Body of pancreas (tissue), 4 donors: ENCODE measurements at regions not wholly inside any gene's neighbourhood (a gene's known extent, or its start where the extent isn't known, plus 50 kb on each side); places are given as distances from the start of the nearest gene placed in this dataset.

ENCODE experiments used
- ATAC-seq: fragments of 150-250 bp; one replicate; pipeline ENCODE4 v1.9.1; 2016
- DNase-seq, 4 donors: peaks; one replicate each; pipeline ENCODE4 v3.0.0-alpha.2; 2019
- H3K27ac ChIP-seq, 4 donors: fragments of 200-600 bp; sonication (generic); 1 replicate in 3 of 4; 2 replicates in 1 of 4; pipeline versions ENCODE4 v1.5.1 to v1.6.1; 2016 to 2019; ENCODE audit warnings: mild to moderate bottlenecking in 1 of 4, mixed read lengths in 1 of 4, moderate library complexity in 1 of 4
- H3K27me3 ChIP-seq, 2 donors: fragments of 200-600 bp; sonication (generic); one replicate each; pipeline ENCODE4 v1.6.0; 2016; ENCODE audit warnings: mild to moderate bottlenecking in 1 of 2
- H3K36me3 ChIP-seq, 2 donors: fragments of 200-600 bp; sonication (generic); replicated peaks in 1 of 2; 2 replicates each; pipeline ENCODE4 v1.5.1; 2016; ENCODE audit warnings: low read depth in 2 of 2; ENCODE audit not compliant: insufficient read depth in 1 of 2
- H3K4me1 ChIP-seq: fragments of 200-600 bp; sonication (generic); one replicate; pipeline ENCODE4 v1.6.0; 2016
- H3K4me3 ChIP-seq, 2 donors: fragments of 200-600 bp; sonication (generic); 1 replicate in 1 of 2; 2 replicates in 1 of 2; pipeline ENCODE4 v1.5.1; 2016 to 2019
- H3K9me3 ChIP-seq, 3 donors: fragments of 200-600 bp; sonication (generic); 1 replicate in 2 of 3; 2 replicates in 1 of 3; pipeline ENCODE4 v1.5.1; 2016
- CTCF ChIP-seq, 7 experiments: fragments of 450-650 bp in 4 of 7; fragments of 200-600 bp in 3 of 7; sonication (generic) in 3 of 7; IDR thresholded peaks; one replicate each; pipeline ENCODE4 v1.5.1; 2016 to 2019; ENCODE audit warnings: antibody characterized with exemption in 7 of 7
- POLR2A ChIP-seq, 3 donors: fragments of 450-650 bp; IDR thresholded peaks; one replicate each; pipeline ENCODE4 v1.6.1; 2016; ENCODE audit warnings: antibody characterized with exemption in 3 of 3, mild to moderate bottlenecking in 2 of 3
- WGBS, 2 donors: methylation state at CpG; one replicate each; pipeline ENCODE4 v1.1.5; 2017; 5-methylcytosine and 5-hydroxymethylcytosine counted together
- intact Hi-C: fragments of 100-400 bp; cut with DNase I; formaldehyde crosslinking; loops from one replicate; pipeline ENCODE4 v1.15.1; 2023

GRCh38 chr7:23887660-23888059 is 177.6 kb downstream of the STK31 start:
- 27 to 36% methylated on average over 2 of the region's 2 CpGs for WGBS, 2 donors
- no peak for DNase-seq
- H3K27me3 ChIP-seq, result no peaks in the 10 kb centered on the region
- H3K9me3 ChIP-seq, result no peaks in the 10 kb centered on the region
- intact Hi-C loops, result no loop called here
- TF ChIP-seq POLR2A (IDR thresholded peaks at IDR 0.05) (no peak), CTCF (IDR thresholded peaks at IDR 0.05) (no peak)
- H3K4me1 ChIP-seq, result no peaks in the 10 kb centered on the region
- no peak for ATAC-seq
- no peaks in the 10 kb centered on the region for H3K36me3 ChIP-seq
- H3K4me3 ChIP-seq, result no peak overlapping the region
- no peak overlapping the region for H3K27ac ChIP-seq

GRCh38 chr7:23888958-23889357 is 178.9 kb downstream of the STK31 start:
- H3K36me3 ChIP-seq, result no peaks in the 10 kb centered on the region

GRCh38 chr7:23889566-23889965 is 179.5 kb downstream of the STK31 start:
- H3K4me1 ChIP-seq, result no peaks in the 10 kb centered on the region
- no peaks in the 10 kb centered on the region for H3K27me3 ChIP-seq
- H3K9me3 ChIP-seq, result no peaks in the 10 kb centered on the region
- no peak overlapping the region for H3K4me3 ChIP-seq
- 88 to 96% methylated on average over 1 of the region's 1 CpG for WGBS, 2 donors
- no peaks in the 10 kb centered on the region for H3K36me3 ChIP-seq
- no peak overlapping the region for H3K27ac ChIP-seq
- DNase-seq, result no peak
- no peak for TF ChIP-seq CTCF (IDR thresholded peaks at IDR 0.05)
- no peak for TF ChIP-seq POLR2A (IDR thresholded peaks at IDR 0.05)
- no peak for ATAC-seq
- intact Hi-C loops, result no loop called here

More at GRCh38 chr7:23888958-23889357, 178.9 kb downstream of the STK31 start:
- no peaks in the 10 kb centered on the region for H3K4me1 ChIP-seq
- 68 to 74% methylated on average over 1 of the region's 1 CpG for WGBS, 2 donors
- intact Hi-C loops, result no loop called here
- no peak overlapping the region for H3K4me3 ChIP-seq
- TF ChIP-seq CTCF (IDR thresholded peaks at IDR 0.05), result no peak
- TF ChIP-seq POLR2A (IDR thresholded peaks at IDR 0.05), result no peak
- ATAC-seq (no peak), DNase-seq (no peak)
- no peaks in the 10 kb centered on the region for H3K27me3 ChIP-seq
- H3K9me3 ChIP-seq, result no peaks in the 10 kb centered on the region
- no peak overlapping the region for H3K27ac ChIP-seq

GRCh38 chr7:23892019-23892418 is 182.0 kb downstream of the STK31 start:
- DNase-seq, result no peak
- no peaks in the 10 kb centered on the region for H3K9me3 ChIP-seq
- no peaks in the 10 kb centered on the region for H3K36me3 ChIP-seq
- no peaks in the 10 kb centered on the region for H3K27me3 ChIP-seq
- ATAC-seq, result no peak
- WGBS, 2 donors, result 70 to 85% methylated on average over 1 of the region's 1 CpG
- no peaks in the 10 kb centered on the region for H3K4me1 ChIP-seq
- TF ChIP-seq CTCF (IDR thresholded peaks at IDR 0.05) (no peak), POLR2A (IDR thresholded peaks at IDR 0.05) (no peak)
- intact Hi-C loops, result no loop called here
- no peak overlapping the region for H3K27ac ChIP-seq
- H3K4me3 ChIP-seq, result no peak overlapping the region

GRCh38 chr7:23893176-23893941 is 183.3 kb downstream of the STK31 start:
- DNase-seq (no peak), ATAC-seq (no peak)
- intact Hi-C loops, result no loop called here
- no peaks in the 10 kb centered on the region for H3K4me1 ChIP-seq
- 62 to 71% methylated on average over 7 of the region's 7 CpGs for WGBS, 2 donors
- TF ChIP-seq CTCF (IDR thresholded peaks at IDR 0.05), result no peak
- no peak for TF ChIP-seq POLR2A (IDR thresholded peaks at IDR 0.05)
- no peak overlapping the region for H3K4me3 ChIP-seq
- H3K36me3 ChIP-seq, result no peaks in the 10 kb centered on the region
- no peak overlapping the region for H3K27ac ChIP-seq
- no peaks in the 10 kb centered on the region for H3K27me3 ChIP-seq
- H3K9me3 ChIP-seq, result no peaks in the 10 kb centered on the region
